Osteocyte (in vitro differentiated cells): ENCODE measurements at regions not wholly inside any gene's neighbourhood (a gene's known extent, or its start where the extent isn't known, plus 50 kb on each side); places are given as distances from the start of the nearest gene placed in this dataset.

Source experiments
- DNase-seq: peaks from one replicate; pipeline ENCODE4 v3.0.0; 2021; ENCODE audit warnings: mixed read lengths; ENCODE audit not compliant: unreplicated experiment; ENCODE audit errors: extremely low spot score
- H3K27ac Mint-ChIP-seq: one replicate; pipeline ENCODE4 v1.8.0; 2021; ENCODE audit warnings: mild to moderate bottlenecking, mixed read lengths; ENCODE audit not compliant: unreplicated experiment
- H3K27me3 Mint-ChIP-seq: one replicate; pipeline ENCODE4 v1.8.0; 2021; ENCODE audit warnings: mixed read lengths; ENCODE audit not compliant: unreplicated experiment
- H3K36me3 Mint-ChIP-seq: one replicate; pipeline ENCODE4 v1.8.0; 2021; ENCODE audit warnings: mixed read lengths; ENCODE audit not compliant: unreplicated experiment
- H3K4me1 Mint-ChIP-seq: one replicate; pipeline ENCODE4 v1.8.0; 2021; ENCODE audit warnings: mixed read lengths; ENCODE audit not compliant: unreplicated experiment
- H3K4me3 Mint-ChIP-seq: one replicate; pipeline ENCODE4 v1.8.0; 2021; ENCODE audit warnings: mild to moderate bottlenecking, moderate library complexity, mixed read lengths; ENCODE audit not compliant: unreplicated experiment
- H3K9me3 Mint-ChIP-seq: one replicate; pipeline ENCODE4 v1.8.0; 2021; ENCODE audit warnings: mixed read lengths; ENCODE audit not compliant: unreplicated experiment
- TF ChIP-seq, protein P1 (sequence below): fragments of 200-600 bp; sonication (generic); IDR thresholded peaks from 2 replicates; pipeline ENCODE4 v1.5.0; 2021; ENCODE audit warnings: antibody characterized with exemption, mild to moderate bottlenecking, moderate library complexity

DNA sequence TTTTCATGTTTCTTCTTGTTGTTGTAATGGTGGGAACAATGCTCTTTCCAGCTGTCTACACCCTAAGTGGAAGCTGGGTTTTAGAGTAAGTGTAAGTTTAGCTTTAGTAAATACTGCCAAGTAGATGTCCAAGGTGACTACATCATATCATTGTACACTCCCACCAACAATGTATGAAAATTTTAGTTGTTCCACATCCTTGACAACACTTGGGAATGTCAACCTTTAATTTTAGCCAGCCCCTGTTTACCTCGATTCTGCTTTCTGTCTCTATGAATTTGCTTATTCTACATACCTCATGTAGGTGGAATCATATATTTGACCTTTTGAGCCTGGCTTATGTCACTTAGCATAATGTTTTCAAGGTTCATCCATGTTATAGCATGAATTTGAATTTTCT is 93.0 kb downstream of the MTPAP start:
- peaks cover 26% of the 10 kb centered on the region for H3K9me3 Mint-ChIP-seq
- peaks cover 44% of the 10 kb centered on the region for H3K27me3 Mint-ChIP-seq
- no peak overlapping the region for H3K4me3 Mint-ChIP-seq
- H3K4me1 Mint-ChIP-seq: no peaks in the 10 kb centered on the region
- H3K27ac Mint-ChIP-seq: no peak overlapping the region
- no peak for DNase-seq
- H3K36me3 Mint-ChIP-seq: peaks cover 9% of the 10 kb centered on the region
- TF ChIP-seq, protein P1, sequence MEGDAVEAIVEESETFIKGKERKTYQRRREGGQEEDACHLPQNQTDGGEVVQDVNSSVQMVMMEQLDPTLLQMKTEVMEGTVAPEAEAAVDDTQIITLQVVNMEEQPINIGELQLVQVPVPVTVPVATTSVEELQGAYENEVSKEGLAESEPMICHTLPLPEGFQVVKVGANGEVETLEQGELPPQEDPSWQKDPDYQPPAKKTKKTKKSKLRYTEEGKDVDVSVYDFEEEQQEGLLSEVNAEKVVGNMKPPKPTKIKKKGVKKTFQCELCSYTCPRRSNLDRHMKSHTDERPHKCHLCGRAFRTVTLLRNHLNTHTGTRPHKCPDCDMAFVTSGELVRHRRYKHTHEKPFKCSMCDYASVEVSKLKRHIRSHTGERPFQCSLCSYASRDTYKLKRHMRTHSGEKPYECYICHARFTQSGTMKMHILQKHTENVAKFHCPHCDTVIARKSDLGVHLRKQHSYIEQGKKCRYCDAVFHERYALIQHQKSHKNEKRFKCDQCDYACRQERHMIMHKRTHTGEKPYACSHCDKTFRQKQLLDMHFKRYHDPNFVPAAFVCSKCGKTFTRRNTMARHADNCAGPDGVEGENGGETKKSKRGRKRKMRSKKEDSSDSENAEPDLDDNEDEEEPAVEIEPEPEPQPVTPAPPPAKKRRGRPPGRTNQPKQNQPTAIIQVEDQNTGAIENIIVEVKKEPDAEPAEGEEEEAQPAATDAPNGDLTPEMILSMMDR: no peak

DNA sequence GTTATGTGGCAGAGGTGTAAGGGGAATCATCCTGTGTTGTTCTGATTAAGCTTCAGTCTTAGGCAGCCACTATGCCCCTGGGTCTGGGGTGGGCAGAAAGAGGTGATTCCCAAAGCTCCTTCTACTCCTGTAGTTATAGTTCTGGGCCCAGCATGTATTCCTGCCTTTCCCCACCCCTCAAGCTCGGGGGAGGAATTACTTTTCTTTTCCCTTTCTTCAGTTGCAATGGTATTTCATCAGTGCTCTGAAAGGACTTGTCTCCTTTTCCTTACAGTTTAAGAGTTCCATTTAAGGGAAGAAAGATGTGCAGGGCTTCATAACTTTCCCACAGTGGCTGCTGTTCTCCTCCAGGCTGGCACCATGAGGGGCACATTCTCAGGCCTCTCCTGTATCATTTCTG is 94.2 kb downstream of the MTPAP start:
- peaks cover 43% of the 10 kb centered on the region for H3K27me3 Mint-ChIP-seq
- TF ChIP-seq, protein P1: no peak

DNA sequence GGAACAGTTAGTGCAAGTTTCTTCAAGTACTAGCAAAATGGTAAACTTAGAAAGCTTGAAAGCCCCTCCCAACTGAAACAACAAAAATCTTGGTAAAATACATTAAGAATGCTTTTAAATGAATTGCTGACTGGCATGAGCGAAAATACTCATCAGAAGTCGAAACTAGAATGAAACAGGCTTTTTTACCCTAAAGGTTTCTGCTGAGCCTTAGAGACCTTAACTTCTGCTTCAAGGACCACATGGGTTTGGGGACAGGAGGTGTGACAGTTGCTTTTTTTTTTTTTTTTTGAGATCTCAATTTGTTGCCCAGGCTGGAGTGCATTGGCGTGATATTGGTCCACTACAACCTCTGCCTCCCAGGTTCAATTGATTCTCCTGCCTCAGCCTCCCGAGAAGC is 100.3 kb downstream of the MTPAP start:
- H3K4me3 Mint-ChIP-seq: no peak overlapping the region

More for the DNA sequence above, 94.2 kb downstream of the MTPAP start:
- Mint-ChIP-seq H3K4me3 (no peak overlapping the region), H3K36me3 (peaks cover 9% of the 10 kb centered on the region), H3K27ac (no peak overlapping the region), H3K4me1 (no peaks in the 10 kb centered on the region), H3K9me3 (peaks cover 26% of the 10 kb centered on the region)
- no peak for DNase-seq

DNA sequence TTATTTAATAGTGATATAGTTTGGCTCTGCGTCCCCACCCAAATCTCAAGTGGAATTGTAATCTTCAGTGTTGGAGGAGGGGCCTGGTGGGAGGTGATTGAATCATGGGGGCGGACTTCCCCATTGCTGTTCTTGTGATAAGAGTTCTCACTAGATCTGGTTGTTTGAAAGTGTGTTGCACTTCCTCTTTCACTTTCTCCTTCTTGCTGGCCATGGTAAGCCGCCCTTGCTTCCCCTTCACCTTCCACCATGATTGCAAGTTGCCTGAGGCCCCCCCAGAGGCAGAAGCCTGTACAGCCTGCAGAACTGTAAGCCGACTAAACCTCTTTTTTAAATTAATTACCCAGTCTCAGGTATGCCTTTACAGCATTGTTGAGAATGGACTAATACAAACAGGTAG is 101.4 kb downstream of the MTPAP start:
- Mint-ChIP-seq H3K27me3 (peaks cover 29% of the 10 kb centered on the region), H3K4me3 (no peak overlapping the region), H3K9me3 (peaks cover 8% of the 10 kb centered on the region), H3K4me1 (no peaks in the 10 kb centered on the region), H3K27ac (no peak overlapping the region), H3K36me3 (no peaks in the 10 kb centered on the region)
- TF ChIP-seq, protein P1: no peak
- DNase-seq: no peak

More for the DNA sequence above, 100.3 kb downstream of the MTPAP start:
- TF ChIP-seq, protein P1: no peak
- Mint-ChIP-seq H3K9me3 (peaks cover 16% of the 10 kb centered on the region), H3K36me3 (peaks cover 4% of the 10 kb centered on the region), H3K27ac (no peak overlapping the region), H3K4me1 (no peaks in the 10 kb centered on the region), H3K27me3 (peaks cover 31% of the 10 kb centered on the region)
- DNase-seq: no peak

DNA sequence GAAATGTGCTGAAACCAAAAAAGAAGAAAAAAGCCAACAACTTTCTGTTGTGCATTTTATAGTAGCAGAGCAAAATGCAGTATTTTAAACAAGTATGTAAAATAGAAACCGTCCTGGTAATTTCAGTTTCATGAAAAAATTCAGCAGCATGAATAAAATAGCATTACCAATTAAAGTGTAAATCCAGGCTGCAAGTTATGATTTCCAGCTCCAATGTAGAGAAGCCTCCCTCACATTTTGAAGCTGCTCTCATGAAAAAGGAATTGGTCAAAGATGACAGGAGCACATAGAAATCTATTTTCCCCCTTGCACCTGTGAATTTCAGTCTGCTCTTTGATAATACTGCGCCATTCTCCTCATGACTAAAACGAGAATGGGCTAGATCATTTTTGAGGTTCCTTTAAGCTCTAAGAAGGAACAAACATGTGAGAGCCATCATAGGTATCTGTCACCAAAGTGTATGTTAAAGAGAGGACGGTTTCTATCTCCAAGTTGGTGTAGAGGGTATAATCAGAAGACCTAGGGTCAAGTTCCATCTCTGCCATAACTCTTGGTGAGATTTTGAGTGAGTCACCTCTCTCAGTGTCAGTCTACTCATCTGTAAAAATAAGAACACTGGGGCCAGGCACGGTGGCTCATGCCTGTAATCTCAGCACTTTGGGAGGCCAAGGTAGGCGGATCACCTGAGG is 107.5 kb downstream of the MTPAP start:
- H3K27me3 Mint-ChIP-seq: peaks cover 7% of the 10 kb centered on the region
- TF ChIP-seq, protein P1: no peak
- no peak overlapping the region for H3K27ac Mint-ChIP-seq
- H3K9me3 Mint-ChIP-seq: no peaks in the 10 kb centered on the region
- H3K36me3 Mint-ChIP-seq: no peaks in the 10 kb centered on the region
- no peak for DNase-seq
- no peak overlapping the region for H3K4me3 Mint-ChIP-seq
- no peaks in the 10 kb centered on the region for H3K4me1 Mint-ChIP-seq
